ENCODE measurements at regions not wholly inside any gene's neighbourhood (a gene's known extent, or its start where the extent isn't known, plus 50 kb on each side); places are given as distances from the start of the nearest gene placed in this dataset.

GRCh38 chr14:90472632-90473031 is 75.8 kb downstream of the CALM1 start:
- Histone ChIP-seq H2AFZ (ENCODE audit: low read depth, low read length) (no peak overlapping the region), H4K20me1 (replicated peaks; ENCODE audit: control insufficient read depth, insufficient read depth, low read length) (no peaks in the 10 kb centered on the region), H3K9me3 (replicated peaks; ENCODE audit: control insufficient read depth, insufficient read depth, low read depth, low read length) (0 out of 2 replicates have a peak, but pooled peaks cover 1% of the 10 kb centered on the region), H3K79me2 (ENCODE audit: control insufficient read depth, insufficient read depth, low read length) (no peaks in the 10 kb centered on the region), H3K27ac (ENCODE audit: extremely low read depth, low read depth, low read length) (no peak overlapping the region), H3K4me1 (replicated peaks in 1 of 2; ENCODE audit: control insufficient read depth in 2 of 2, insufficient read depth in 2 of 2, low read length in 2 of 2) (no peaks in the 10 kb centered on the region), H3K9me1 (ENCODE audit: control insufficient read depth, insufficient read depth, low read length) (no peaks in the 10 kb centered on the region), H3K36me3 (ENCODE audit: control insufficient read depth, insufficient read depth, low read length) (no peaks in the 10 kb centered on the region), H3K9ac (ENCODE audit: insufficient read depth in 1 of 2, low read depth in 2 of 2, low read length in 2 of 2) (no peak overlapping the region), H3K27me3 (ENCODE audit: control insufficient read depth in 2 of 2, insufficient read depth in 2 of 2, low read length in 2 of 2) (no peaks in the 10 kb centered on the region), H3K4me3 (no peak overlapping the region), H3K4me2 (ENCODE audit: insufficient read depth, low read length) (no peak overlapping the region)
- TF ChIP-seq MEF2D (tag; conservative IDR thresholded peaks at IDR 0.05; ENCODE audit: low read depth) (no peak), ZNF197 (CRISPR knock-in tag; IDR thresholded peaks at IDR 0.05; ENCODE audit: low read depth) (no peak), KAT8 (IDR thresholded peaks at IDR 0.05; ENCODE audit: low read depth) (no peak), MTA3 (IDR thresholded peaks at IDR 0.05; ENCODE audit: borderline replicate concordance) (no peak), CBFB (CRISPR knock-in tag; IDR thresholded peaks at IDR 0.05) (no peak)
- TF ChIP-seq, protein P1, sequence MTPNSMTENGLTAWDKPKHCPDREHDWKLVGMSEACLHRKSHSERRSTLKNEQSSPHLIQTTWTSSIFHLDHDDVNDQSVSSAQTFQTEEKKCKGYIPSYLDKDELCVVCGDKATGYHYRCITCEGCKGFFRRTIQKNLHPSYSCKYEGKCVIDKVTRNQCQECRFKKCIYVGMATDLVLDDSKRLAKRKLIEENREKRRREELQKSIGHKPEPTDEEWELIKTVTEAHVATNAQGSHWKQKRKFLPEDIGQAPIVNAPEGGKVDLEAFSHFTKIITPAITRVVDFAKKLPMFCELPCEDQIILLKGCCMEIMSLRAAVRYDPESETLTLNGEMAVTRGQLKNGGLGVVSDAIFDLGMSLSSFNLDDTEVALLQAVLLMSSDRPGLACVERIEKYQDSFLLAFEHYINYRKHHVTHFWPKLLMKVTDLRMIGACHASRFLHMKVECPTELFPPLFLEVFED (CRISPR knock-in tag; conservative IDR thresholded peaks at IDR 0.05): no peak
- in situ Hi-C loops (cut with MboI): no loop called here
- DNase-seq (ENCODE audit: extremely low read depth in 1 of 4, low spot score in 3 of 4): no peak
- BruUV-seq (replicated peaks): no TSS peak
- intact Hi-C loops (cut with micrococcal nuclease): no loop called here
- POLR2A ChIA-PET: interaction anchor here (0.6 kb wide), 1 partner anchor 903 kb away, joined by 3 read pairs; no protein-coding TSS in a partner anchor
- ATAC-seq: no peak
- CTCF ChIA-PET (ENCODE audit: low intra/inter-chr PET ratio): no interaction called here
- 5% methylated on average over 2 of the region's 2 CpGs for WGBS (ENCODE audit: insufficient coverage, low coverage, missing lambda C conversion rate)
- FAIRE-seq: no peak
